GM21515 (cell line): ENCODE measurements at regions not wholly inside any gene's neighbourhood (a gene's known extent, or its start where the extent isn't known, plus 50 kb on each side); places are given as distances from the start of the nearest gene placed in this dataset.

Source experiments
- ATAC-seq: cut with Tn5 transposase; IDR thresholded peaks from one replicate; pipeline ENCODE4 v1.9.1; 2021; ENCODE audit not compliant: unreplicated experiment

GRCh38 chr3:116927918-116928317, 218.3 kb downstream of the TUSC7 start:
- ATAC-seq: no peak

- ATAC-seq: no peak
Measured at GRCh38 chr3:116929505-116930222, 220.1 kb downstream of the TUSC7 start.

GRCh38 chr3:116930786-116931185, 221.2 kb downstream of the TUSC7 start:
- no peak for ATAC-seq

GRCh38 chr3:116939091-116939490, 229.5 kb downstream of the TUSC7 start:
- ATAC-seq: no peak

GRCh38 chr3:116939550-116939949, 230.0 kb downstream of the TUSC7 start:
- no peak for ATAC-seq

- no peak for ATAC-seq
Measured at GRCh38 chr3:116940719-116941118, 231.1 kb downstream of the TUSC7 start.

- ATAC-seq: no peak
Measured at GRCh38 chr3:116946376-116946775, 236.8 kb downstream of the TUSC7 start.

GRCh38 chr3:116947148-116947547, 237.6 kb downstream of the TUSC7 start:
- no peak for ATAC-seq

- no peak for ATAC-seq
Measured at GRCh38 chr3:116947809-116948208, 238.2 kb downstream of the TUSC7 start.

GRCh38 chr3:116950301-116951055, 240.9 kb downstream of the TUSC7 start:
- ATAC-seq: no peak

- ATAC-seq: no peak
Measured at GRCh38 chr3:116951610-116952009, 242.0 kb downstream of the TUSC7 start.

GRCh38 chr3:116958291-116958690, 248.7 kb downstream of the TUSC7 start:
- no peak for ATAC-seq

- ATAC-seq: no peak
Measured at GRCh38 chr3:116961106-116961505, 251.5 kb downstream of the TUSC7 start.

- ATAC-seq: no peak
Measured at GRCh38 chr3:116963802-116964201, 254.2 kb downstream of the TUSC7 start.

GRCh38 chr3:116966649-116967048, 257.1 kb downstream of the TUSC7 start:
- no peak for ATAC-seq

GRCh38 chr3:116969135-116969534, 259.6 kb downstream of the TUSC7 start:
- no peak for ATAC-seq

- ATAC-seq: no peak
Measured at GRCh38 chr3:116969646-116970045, 260.1 kb downstream of the TUSC7 start.

GRCh38 chr3:116971531-116971930, 262.0 kb downstream of the TUSC7 start:
- no peak for ATAC-seq

GRCh38 chr3:116974702-116975101, 265.1 kb downstream of the TUSC7 start:
- no peak for ATAC-seq

GRCh38 chr3:116977441-116977840, 267.9 kb downstream of the TUSC7 start:
- no peak for ATAC-seq

GRCh38 chr3:116980099-116980498, 270.5 kb downstream of the TUSC7 start:
- no peak for ATAC-seq

- no peak for ATAC-seq
Measured at GRCh38 chr3:116981089-116981488, 271.5 kb downstream of the TUSC7 start.
